Smooth muscle cell (in vitro differentiated cells): ENCODE measurements at regions not wholly inside any gene's neighbourhood (a gene's known extent, or its start where the extent isn't known, plus 50 kb on each side); places are given as distances from the start of the nearest gene placed in this dataset.
A peak's percentile ranks its signal among the peaks of the same experiment; 100 is the strongest.

Experiments used
- DNase-seq: peaks from one replicate; lab custom pipeline; 2025; ENCODE audit not compliant: unreplicated experiment; lab: John Stamatoyannopoulos, UW
- H2AFZ ChIP-seq: fragments of 200-600 bp; sonication (generic); 2 replicates; pipeline ENCODE4 v1.6.0; 2016; ENCODE audit warnings: antibody characterized with exemption, low read depth, mild to moderate bottlenecking
- H3F3A ChIP-seq: fragments of 200-600 bp; sonication (generic); 2 replicates; pipeline ENCODE4 v1.6.0; 2017; ENCODE audit warnings: antibody characterized with exemption, low read depth
- H3K27ac ChIP-seq: fragments of 200-600 bp; sonication (generic); 2 replicates; pipeline ENCODE4 v1.5.1; 2016; ENCODE audit warnings: low read depth, mild to moderate bottlenecking
- H3K27me3 ChIP-seq: fragments of 200-600 bp; sonication (generic); 2 replicates; pipeline ENCODE4 v1.6.1; 2016; ENCODE audit warnings: low read depth, mild to moderate bottlenecking
- H3K36me3 ChIP-seq: fragments of 200-600 bp; sonication (generic); 2 replicates; pipeline ENCODE4 v1.5.1; 2016; ENCODE audit warnings: low read depth
- H3K4me1 ChIP-seq: fragments of 200-600 bp; sonication (generic); 2 replicates; pipeline ENCODE4 v1.5.1; 2016; ENCODE audit warnings: low read depth
- H3K4me2 ChIP-seq: fragments of 200-600 bp; sonication (generic); 2 replicates; pipeline ENCODE4 v1.6.0; 2016; ENCODE audit warnings: mild to moderate bottlenecking
- H3K4me3 ChIP-seq: fragments of 200-600 bp; sonication (generic); 2 replicates; pipeline ENCODE4 v1.5.1; 2016; ENCODE audit warnings: mild to moderate bottlenecking
- H3K79me2 ChIP-seq: fragments of 200-600 bp; sonication (generic); 2 replicates; pipeline ENCODE4 v1.6.0; 2016; ENCODE audit warnings: low read depth, mild to moderate bottlenecking
- H3K9ac ChIP-seq: fragments of 200-600 bp; sonication (generic); 2 replicates; pipeline ENCODE4 v1.6.0; 2016; ENCODE audit warnings: low read depth
- H3K9me3 ChIP-seq: fragments of 200-600 bp; sonication (generic); replicated peaks from 2 replicates; pipeline ENCODE4 v1.5.1; 2016; ENCODE audit warnings: low read depth
- H4K20me1 ChIP-seq: fragments of 200-600 bp; sonication (generic); 2 replicates; pipeline ENCODE4 v1.6.0; 2016; ENCODE audit warnings: low read depth
- CTCF ChIP-seq: fragments of 200-600 bp; sonication (generic); IDR thresholded peaks from 2 replicates; pipeline ENCODE4 v1.5.1; 2017; ENCODE audit warnings: borderline replicate concordance, mild to moderate bottlenecking, antibody characterized with exemption; ENCODE audit not compliant: insufficient read depth, poor library complexity, severe bottlenecking
- WGBS: methylation state at CpG from one replicate; pipeline ENCODE4 v1.1.7; 2016; ENCODE audit warnings: low lambda C conversion rate; 5-methylcytosine and 5-hydroxymethylcytosine counted together

GRCh38 chr12:73623421-73623820, 914.2 kb upstream of the ATXN7L3B start:
- no peaks in the 10 kb centered on the region for H3F3A ChIP-seq
- no peak overlapping the region for H3K4me3 ChIP-seq
- H3K27me3 ChIP-seq = no peaks in the 10 kb centered on the region
- H3K9me3 ChIP-seq = no peaks in the 10 kb centered on the region
- no peak overlapping the region for H3K9ac ChIP-seq
- no peaks in the 10 kb centered on the region for H3K4me1 ChIP-seq
- 96% methylated on average over 2 of the region's 2 CpGs for WGBS
- H4K20me1 ChIP-seq = no peaks in the 10 kb centered on the region
- H3K4me2 ChIP-seq = no peak overlapping the region
- H3K27ac ChIP-seq = no peak overlapping the region
- H3K36me3 ChIP-seq = no peaks in the 10 kb centered on the region
- TF ChIP-seq CTCF = no peak
- no peak for DNase-seq
- no peaks in the 10 kb centered on the region for H3K79me2 ChIP-seq
- H2AFZ ChIP-seq = no peak overlapping the region

GRCh38 chr12:73625226-73625625, 912.4 kb upstream of the ATXN7L3B start:
- no peaks in the 10 kb centered on the region for H3K9me3 ChIP-seq
- no peaks in the 10 kb centered on the region for H4K20me1 ChIP-seq
- H3K4me3 ChIP-seq = no peak overlapping the region
- no peak for DNase-seq
- no peak overlapping the region for H3K4me2 ChIP-seq
- H3K27ac ChIP-seq = no peak overlapping the region
- H2AFZ ChIP-seq = no peak overlapping the region
- no peaks in the 10 kb centered on the region for H3K79me2 ChIP-seq
- no peaks in the 10 kb centered on the region for H3K36me3 ChIP-seq
- no peaks in the 10 kb centered on the region for H3F3A ChIP-seq
- H3K27me3 ChIP-seq = no peaks in the 10 kb centered on the region
- TF ChIP-seq CTCF = no peak
- no peaks in the 10 kb centered on the region for H3K4me1 ChIP-seq
- H3K9ac ChIP-seq = no peak overlapping the region

- H2AFZ ChIP-seq = no peak overlapping the region
- no peak overlapping the region for H3K4me3 ChIP-seq
- no peak overlapping the region for H3K9ac ChIP-seq
- no peaks in the 10 kb centered on the region for H3K36me3 ChIP-seq
- TF ChIP-seq CTCF = no peak
- H3K9me3 ChIP-seq = no peaks in the 10 kb centered on the region
- H3K79me2 ChIP-seq = no peaks in the 10 kb centered on the region
- no peak overlapping the region for H3K4me2 ChIP-seq
- H3K27me3 ChIP-seq = no peaks in the 10 kb centered on the region
- DNase-seq = no peak
- H3F3A ChIP-seq = no peaks in the 10 kb centered on the region
- WGBS = 85% methylated on average over 5 of the region's 5 CpGs
- H4K20me1 ChIP-seq = no peaks in the 10 kb centered on the region
- no peak overlapping the region for H3K27ac ChIP-seq
- H3K4me1 ChIP-seq = no peaks in the 10 kb centered on the region
Measured at GRCh38 chr12:73629171-73629570, 908.5 kb upstream of the ATXN7L3B start.

GRCh38 chr12:73629893-73630831, 907.5 kb upstream of the ATXN7L3B start:
- no peak overlapping the region for H2AFZ ChIP-seq
- H4K20me1 ChIP-seq = no peaks in the 10 kb centered on the region
- no peak overlapping the region for H3K27ac ChIP-seq
- peak; percentile 33 for TF ChIP-seq CTCF
- H3K9ac ChIP-seq = no peak overlapping the region
- H3K4me1 ChIP-seq = no peaks in the 10 kb centered on the region
- no peaks in the 10 kb centered on the region for H3K9me3 ChIP-seq
- DNase-seq = no peak
- no peak overlapping the region for H3K4me2 ChIP-seq
- no peaks in the 10 kb centered on the region for H3K79me2 ChIP-seq
- 54% methylated on average over 4 of the region's 4 CpGs for WGBS
- no peaks in the 10 kb centered on the region for H3K36me3 ChIP-seq
- H3F3A ChIP-seq = no peaks in the 10 kb centered on the region
- H3K27me3 ChIP-seq = no peaks in the 10 kb centered on the region
- H3K4me3 ChIP-seq = no peak overlapping the region
